GM18867 (cell line): ENCODE measurements at regions not wholly inside any gene's neighbourhood (a gene's known extent, or its start where the extent isn't known, plus 50 kb on each side); places are given as distances from the start of the nearest gene placed in this dataset.

Experiments used
- ATAC-seq: cut with Tn5 transposase; IDR thresholded peaks from one replicate; pipeline ENCODE4 v1.9.1; 2021; ENCODE audit warnings: mild to moderate bottlenecking, moderate library complexity; ENCODE audit not compliant: unreplicated experiment

DNA sequence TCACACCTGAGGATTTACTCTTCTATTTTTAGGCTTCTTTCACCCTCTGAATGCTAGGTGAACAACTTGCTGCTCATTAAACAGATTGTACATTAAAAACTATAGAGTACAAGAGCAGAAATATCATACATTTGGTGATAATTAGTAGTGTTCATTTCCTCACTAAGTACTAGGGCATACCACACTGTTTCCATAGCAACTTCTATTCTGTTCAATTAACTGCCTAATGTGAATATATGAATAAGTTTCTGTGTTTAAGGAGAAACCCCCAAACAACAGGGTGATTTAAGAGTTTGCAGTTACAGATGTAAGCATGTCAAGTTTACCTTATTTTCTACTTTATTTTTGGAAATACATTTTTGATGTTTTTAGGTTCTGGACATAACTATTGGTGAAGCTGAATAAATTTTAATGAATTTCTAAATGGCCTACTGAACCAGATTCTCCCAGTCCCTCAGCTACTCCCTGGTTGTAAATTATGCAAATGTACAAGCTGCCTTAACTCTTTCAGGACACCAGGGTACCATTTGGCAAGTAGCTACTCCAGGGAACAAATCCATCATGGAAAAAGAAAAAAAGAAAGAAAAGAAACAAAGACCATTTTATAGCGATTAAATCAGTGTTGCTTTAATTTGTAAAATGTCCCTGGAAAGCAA, 199.8 kb upstream of the NAV3 start:
- no peak for ATAC-seq

- ATAC-seq, result no peak
Observed at GRCh38 chr12:77630344-77630743, 200.3 kb upstream of the NAV3 start.

GRCh38 chr12:77629141-77629540, 201.6 kb upstream of the NAV3 start:
- no peak for ATAC-seq

DNA sequence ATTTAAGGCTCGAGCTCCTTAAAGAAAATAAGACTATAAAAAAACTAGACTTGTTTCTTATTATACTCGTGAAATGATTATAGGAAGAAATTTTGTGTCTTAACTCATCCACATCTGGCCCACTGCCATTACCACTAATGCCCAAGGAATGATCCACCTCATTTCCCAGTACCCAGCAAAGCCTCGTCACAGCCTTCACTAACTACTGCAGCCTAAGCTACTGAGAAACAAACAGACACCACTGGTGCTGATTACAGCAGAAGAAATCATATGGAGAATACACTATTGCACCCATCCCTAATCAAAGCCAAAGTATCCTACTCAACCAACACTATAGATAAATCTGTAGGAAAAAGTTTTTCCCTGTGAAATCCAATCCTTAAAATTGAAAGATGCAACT, 205.3 kb upstream of the NAV3 start:
- no peak for ATAC-seq

DNA sequence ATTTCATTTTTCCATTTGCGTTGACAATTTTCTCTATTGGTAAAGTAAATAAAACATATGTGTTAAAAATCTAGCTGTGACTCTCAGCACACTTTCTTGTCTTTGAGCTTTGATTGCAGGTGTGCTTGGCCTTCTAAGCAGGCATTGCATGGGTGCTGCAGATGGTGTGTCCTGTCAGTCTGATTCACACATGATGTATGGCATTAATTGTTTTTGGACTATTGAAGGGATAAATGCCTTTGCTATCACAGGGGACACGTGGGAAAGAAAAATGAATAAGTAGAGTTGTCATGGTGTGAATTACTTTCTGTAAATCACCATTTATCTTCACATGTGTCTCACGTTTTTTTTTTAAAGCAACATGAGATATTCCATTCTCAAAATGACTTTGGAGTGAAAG, 211.3 kb upstream of the NAV3 start:
- ATAC-seq, result no peak

- ATAC-seq, result no peak
Observed at GRCh38 chr12:77617818-77618217, 212.9 kb upstream of the NAV3 start.

DNA sequence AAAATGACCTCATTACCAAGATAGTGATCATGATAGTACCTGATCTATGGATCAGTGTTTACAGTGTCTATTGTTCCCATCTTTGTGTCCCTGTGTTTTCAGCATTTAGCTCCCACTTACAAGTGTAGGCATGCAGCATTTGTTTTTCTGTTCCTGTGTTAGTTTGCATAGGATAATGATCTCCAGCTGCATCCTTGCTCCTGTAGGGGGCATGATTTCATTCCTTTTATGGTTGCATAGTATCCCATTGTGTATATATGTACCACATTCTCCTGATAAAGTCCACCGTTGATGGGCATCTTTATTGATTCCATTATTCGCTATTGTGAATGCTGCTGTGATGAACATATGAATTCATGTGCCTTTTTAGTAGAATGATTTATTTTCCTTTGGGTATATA, 215.4 kb upstream of the NAV3 start:
- no peak for ATAC-seq

GRCh38 chr12:77613411-77613810, 217.3 kb upstream of the NAV3 start:
- ATAC-seq, result no peak

DNA sequence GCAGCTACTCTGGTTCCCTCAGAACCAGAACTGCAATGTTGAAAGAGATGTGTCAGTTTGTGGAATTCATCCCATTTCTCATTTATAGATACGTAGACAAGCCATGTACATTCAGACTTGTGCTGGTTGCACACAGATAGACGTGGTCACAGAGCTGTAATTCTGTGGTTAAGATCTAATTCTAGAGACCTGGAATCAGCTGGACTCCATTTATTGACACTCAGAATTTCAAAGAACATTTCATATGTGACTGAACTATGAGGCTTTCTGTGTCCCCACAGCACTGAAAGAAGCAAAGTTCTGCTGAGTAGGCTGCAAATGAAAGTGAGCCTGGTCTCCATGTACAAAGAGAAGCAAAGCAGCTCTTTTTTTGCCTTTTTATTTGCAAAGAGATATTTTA, 220.2 kb upstream of the NAV3 start:
- ATAC-seq, result peak; percentile 36

DNA sequence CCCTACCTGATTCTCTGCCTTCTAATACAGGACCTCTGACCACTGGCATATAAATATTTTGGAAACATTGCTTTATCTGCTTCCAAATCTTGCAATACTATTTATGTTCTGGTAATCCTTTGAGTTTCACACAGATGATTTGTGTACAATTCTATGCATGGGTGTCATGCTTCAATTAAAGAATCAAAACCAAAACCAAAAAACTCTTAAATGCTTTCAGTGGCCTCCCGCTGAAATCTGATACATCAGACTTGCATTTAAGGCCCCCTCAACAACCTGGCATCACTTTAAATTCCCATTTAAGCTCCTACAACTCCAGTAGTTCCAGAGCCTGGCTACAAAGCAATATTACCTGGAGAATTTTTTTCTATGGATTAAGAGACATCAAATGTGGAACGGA, 221.7 kb upstream of the NAV3 start:
- peak; percentile 68 for ATAC-seq

GRCh38 chr12:77608271-77608824, 222.3 kb upstream of the NAV3 start:
- ATAC-seq, result no peak

DNA sequence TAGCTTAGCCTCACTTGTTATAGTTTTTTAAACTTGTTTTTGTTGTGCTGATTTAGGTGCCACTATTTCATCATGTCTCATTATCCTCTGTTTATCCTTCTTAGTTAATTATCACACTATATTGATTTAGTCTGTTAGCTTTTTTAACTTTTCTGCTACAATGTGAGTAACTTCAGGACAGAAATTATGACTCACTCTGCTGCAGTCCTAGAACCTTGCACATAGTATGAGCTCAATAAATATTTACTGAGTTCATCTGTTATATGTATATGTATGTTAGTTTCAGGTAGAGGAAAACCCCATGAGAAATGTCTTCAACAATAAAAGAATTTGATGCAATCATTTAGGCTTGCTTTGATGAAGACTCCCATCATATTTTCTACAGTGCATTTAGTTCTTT, 224.3 kb upstream of the NAV3 start:
- ATAC-seq, result peak; percentile 33

GRCh38 chr12:77603946-77604345, 226.7 kb upstream of the NAV3 start:
- ATAC-seq, result no peak

GRCh38 chr12:77601069-77601468, 229.6 kb upstream of the NAV3 start:
- ATAC-seq, result peak; percentile 46

DNA sequence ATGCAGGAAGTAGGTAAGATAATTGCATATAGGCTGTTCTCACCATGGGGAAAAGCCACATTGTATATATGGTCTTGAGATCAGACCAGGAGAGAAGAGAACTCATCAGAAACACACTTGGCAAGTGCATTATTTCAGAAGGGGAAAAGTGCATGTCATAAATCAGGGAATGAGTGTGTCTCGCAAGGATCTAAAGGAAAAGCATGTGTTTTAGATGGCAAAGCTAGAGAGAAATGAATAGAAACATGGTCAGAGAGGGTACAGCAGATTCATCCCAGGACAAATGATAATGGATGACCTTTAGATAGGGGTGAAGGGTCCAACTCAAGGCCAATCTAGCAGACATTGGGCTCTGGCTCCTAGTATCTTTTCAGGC, 230.2 kb upstream of the NAV3 start:
- ATAC-seq, result no peak

GRCh38 chr12:77599782-77600467, 230.8 kb upstream of the NAV3 start:
- ATAC-seq, result peak; percentile 68

DNA sequence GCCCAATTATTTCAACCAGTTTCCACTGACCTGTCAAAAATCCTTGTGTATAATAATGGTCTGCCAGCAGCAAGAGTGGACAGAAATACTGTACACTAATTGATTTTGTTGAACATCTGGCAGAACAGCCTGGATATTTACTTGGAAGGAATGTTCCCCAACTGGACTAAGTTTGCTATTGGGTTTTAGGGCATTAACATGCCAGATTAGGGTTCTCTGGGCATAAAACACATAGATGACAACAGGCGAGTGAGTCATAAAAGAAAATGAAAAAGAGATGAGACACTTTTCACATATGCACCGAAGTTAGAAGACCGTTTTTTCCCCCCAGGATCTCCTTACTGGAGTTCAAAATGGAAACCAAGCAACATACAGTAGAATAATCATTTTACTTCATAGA, 236.3 kb upstream of the NAV3 start:
- ATAC-seq, result no peak

GRCh38 chr12:77592836-77593235, 237.9 kb upstream of the NAV3 start:
- ATAC-seq, result no peak

GRCh38 chr12:77591959-77592743, 238.5 kb upstream of the NAV3 start:
- no peak for ATAC-seq

DNA sequence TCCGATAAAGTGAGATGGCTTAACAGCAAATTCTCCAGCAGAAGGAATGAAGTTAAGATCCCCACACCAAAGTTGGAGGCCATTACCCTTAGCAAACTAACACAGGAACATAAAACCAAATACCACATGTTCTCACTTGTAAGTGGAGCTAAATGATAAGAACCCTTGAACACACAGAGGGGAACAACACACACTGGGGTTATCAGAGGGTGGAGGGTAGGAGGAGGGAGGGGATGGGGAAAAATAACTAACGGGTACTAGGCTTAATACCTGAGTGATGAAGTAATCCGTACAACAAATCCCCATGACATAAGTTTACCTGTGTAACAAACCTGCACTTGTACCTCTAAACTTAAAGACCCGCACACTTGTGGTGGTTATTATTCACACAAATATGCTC, 240.4 kb upstream of the NAV3 start:
- no peak for ATAC-seq

DNA sequence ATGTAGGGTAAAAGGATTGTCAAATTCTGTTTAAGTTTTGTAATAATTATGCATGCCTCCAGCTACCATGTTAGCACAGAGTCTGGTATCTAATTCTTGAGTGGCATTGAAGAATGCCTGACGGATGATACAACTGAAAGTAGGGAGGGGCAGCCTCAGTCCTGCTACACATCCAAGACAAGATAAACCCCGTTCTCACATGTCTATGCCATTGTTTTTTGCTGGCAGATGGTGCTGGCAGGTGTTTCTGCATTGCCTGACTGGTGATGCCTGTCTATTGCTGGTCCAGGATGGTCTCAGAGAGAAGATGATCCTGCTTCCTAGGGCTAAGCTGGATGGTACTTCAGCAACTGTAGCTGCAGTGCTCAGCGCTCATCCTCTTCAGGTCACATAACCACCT, 245.8 kb upstream of the NAV3 start:
- no peak for ATAC-seq
